ENCODE measurements at regions not wholly inside any gene's neighbourhood (a gene's known extent, or its start where the extent isn't known, plus 50 kb on each side); places are given as distances from the start of the nearest gene placed in this dataset.

DNA sequence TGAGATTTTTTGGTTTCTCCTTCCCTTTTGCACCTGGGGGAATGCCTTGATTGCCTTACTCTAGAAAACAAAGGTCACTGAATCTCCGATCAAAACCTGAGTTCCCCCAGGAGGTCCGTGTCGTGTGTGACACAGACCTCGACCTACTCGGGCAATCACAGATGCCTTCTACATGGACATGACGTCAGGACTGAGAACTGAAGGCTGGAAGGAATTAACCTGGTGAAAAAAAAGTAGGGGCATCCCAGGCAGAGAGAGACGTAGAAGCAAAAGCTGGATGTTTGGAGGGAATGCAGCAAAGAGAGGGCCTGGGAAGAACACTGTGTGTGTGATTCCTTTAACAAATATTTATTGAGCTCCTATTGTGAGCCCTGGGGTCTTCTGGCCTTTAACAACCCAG, 178.0 kb downstream of the PRDM2 start:
- DNase-seq = no peak

DNA sequence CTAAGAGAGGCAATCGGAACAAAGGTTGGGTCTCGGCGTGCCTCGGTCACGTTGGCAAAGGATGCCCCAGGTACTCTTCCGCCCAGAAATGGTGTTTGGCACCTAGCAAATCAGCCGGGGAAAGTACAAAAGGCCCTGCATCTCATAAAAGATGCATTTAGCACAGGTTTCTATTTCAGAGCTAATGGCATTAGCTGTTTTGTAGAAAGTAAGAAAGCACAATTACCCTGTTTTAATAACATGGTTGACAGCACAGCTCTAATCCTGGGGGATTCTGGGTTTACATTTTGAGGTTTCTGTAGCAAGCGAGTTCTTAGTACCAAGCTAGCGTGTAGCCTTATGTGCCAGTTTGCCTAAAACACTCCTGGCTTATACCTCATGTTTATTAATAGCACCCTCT, 178.5 kb downstream of the PRDM2 start:
- DNase-seq = no peak

DNA sequence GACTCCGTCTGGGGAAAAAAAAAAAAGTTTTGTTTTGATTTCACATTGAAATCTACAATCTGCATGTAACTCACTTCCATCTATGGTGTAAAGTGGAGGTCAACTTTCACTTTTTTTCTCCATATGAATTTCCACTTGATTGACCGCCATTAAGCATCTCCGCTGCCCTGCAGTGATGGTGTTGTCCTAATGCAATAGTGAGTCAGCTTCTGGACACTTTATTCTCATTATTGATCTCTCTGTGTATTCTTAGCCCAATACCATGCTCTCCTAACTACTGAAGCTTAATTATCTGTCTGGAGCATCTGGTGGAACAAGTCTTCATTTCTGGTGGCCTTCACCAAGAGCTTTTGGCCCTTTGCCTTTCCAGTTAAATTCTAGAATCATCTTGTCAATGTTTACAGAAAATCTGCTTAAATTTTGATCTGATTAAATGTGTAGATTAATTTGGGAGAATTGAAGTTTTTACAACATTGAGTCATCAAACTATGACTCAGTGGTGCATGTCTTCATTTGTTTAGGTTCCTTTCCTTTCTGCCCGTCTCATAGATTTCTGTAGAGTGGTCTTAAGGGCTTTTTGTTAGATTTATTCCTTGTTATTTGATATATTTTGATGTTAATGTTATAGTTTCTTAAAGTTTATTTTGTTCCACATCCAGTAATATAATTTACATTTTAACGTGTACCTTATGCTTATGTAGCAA, 181.5 kb downstream of the PRDM2 start:
- no peak for DNase-seq

DNA sequence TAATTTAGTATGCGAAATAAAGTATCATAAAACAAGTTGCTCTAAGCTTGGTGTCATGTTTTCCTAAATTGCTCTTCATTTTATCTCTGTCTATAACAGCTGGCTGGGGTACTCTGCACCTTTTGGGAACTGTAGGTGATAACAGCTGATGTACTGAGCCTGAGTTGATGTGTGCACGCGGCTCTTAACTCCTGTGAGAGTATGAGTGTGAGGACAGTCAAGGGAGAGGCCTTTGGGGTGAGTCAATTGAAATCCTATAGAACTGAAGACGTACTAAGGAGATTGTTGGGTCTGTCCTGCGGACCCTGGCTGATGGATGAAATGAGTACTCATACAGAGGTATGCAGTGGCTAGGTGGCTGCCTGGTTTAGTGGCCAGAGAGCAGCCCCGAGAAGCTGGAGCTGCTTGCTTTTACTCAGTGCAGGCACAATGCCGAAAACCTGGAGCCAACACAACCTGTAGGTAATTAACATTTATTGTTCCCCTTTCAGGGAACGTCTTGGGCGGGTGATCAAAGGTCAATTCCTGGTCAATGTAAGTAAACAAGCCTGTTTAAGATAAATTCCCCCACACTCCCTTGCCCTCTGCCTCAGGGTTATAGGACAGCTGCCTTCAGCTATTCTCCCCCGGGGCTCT, 188.5 kb downstream of the PRDM2 start:
- DNase-seq = no peak

DNA sequence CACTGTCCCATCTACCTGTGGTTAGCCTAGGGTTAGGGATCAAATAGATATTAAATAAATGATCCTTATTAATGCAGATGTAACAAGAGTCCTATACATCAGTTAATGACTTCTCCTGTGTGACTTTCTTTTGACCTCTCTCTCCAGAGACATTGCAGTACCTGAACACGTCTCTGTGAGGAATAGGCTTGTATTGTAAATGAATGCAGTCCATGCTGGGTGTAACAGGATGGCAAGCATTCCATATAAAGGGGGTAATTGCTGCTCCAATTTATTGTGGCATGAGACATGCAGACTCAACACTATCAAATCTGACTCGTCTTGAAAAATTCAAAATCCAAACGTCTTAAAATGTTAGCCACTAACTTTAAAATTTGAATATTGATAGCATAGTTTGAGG, 189.5 kb downstream of the PRDM2 start:
- no peak for DNase-seq

DNA sequence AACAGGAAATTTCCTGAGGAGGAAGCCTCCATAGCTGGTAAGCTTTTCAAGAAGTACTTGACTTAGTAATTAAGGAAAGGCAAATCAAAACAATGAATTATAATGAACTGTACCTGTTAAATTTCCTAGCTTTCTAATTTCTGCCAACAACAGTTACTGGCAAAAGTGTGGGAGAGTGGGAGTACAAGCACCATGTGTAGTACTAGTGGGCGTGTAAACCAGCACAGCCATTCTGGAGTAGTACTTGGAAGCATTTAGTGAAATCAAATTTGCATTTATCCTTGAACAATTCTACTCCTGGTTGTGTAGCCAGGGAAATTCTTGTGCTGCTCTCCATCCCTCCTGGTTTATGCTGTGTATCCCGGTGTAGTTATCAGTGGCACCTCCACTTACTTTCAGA, 190.8 kb downstream of the PRDM2 start:
- no peak for DNase-seq

DNA sequence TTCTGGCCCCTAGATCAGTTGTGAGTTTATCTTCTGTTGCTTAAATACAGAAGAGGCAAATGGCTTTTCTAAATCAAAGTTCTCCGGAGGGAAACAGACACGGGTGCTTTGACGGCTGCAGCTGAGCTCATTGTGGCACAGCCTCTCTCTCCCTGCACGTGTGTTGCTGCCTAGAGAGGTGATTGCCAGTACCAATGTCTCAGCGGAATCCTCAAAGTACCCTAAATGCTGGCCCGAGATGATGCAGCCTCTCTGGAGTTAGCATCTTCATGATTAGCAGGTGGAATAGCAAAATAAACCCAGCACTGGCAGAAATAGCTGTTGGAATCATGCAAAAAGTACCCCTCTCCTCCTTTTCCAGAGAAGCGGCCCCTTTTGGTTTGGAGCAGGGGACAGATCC, 192.2 kb downstream of the PRDM2 start:
- DNase-seq = no peak

DNA sequence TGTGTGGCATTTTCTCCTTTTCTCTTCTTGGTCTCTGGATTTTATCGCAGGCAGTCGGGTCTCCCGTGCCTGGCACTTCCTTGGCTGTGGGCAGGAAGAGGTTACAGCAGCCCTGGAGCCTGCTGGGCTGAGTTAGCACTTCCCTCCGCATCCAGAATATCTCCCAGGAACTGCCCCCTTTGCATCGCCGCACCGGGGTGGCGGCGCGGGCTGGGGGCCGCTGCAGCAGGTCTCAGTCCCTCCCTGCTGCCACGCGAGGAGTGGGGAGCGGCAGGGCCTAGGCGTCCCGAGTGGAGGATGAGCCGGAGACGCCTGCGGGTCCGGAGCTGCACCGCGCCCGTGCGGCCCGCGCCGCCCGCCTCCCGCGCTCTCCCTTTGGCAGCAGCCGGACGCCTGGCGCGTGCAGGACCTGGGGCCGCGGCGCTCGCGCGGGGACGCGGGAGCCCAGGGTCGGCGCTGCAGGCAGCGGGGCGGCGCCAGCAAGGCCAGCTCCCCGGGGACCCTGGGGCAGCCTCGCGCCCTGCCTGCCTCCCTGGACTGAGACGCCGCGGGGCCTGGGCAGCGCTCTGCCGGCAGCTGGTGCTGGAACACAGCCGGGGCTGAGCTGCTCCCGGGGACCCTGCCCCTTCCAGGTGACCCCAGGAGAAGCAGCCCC, 192.8 kb downstream of the PRDM2 start:
- DNase-seq = no peak

DNA sequence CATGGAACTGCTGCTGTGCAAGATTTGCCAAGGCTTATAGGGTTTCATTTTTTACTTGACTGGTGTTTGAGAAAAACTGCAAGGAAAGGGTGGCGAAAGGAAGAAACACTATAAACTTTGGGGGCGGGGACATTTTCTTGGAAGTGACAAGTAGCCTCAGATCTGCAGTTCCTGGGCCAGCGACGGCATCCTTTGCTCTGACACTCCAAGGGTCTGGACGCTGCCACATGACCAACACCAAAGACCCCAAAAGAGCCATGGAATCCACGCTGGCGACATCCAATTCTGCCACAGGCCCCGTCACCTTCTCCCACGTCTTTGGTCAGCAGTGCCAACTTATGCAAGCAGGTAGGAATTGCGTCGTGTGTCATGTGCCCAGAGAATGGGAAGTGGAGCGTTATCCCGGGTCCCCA, 193.4 kb downstream of the PRDM2 start:
- no peak for DNase-seq

DNA sequence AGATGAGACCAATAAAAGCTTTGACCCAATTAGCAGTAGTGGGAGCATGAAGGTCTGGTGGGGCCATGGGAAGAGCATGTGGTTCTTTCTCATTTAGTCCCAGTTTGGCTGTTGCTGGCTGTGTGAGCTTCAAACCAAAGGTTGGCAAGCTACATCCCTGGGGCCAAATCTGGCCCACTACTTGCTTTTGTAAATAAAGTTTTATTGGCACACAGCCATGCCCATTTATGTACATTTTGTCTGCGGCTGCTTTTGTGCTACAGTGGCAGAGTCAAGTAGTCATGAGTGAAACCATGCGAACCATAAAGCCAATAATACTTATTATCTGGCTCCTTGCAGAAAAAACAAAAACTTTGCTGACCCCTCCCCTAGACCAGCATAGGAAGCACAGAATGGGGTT, 196.9 kb downstream of the PRDM2 start:
- no peak for DNase-seq

DNA sequence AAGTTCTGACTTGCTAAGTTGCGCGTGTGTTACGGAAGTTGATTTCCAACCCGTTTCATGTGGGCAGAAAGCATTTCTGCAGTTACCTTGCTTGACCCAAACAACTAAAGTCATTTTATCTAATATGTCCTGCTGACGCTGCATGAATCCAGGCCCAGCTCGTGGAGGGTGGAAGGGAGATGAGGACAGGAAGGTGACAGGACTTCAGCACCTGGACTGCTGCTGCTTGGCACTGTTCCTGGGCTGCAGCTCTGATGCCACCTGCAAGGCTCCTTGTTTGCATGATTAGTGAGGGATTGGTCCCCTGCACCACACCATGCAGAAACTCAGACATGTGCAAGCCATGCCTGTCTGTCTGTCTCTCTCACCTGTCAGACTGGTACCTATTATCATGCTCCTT, 198.4 kb downstream of the PRDM2 start:
- no peak for DNase-seq

DNA sequence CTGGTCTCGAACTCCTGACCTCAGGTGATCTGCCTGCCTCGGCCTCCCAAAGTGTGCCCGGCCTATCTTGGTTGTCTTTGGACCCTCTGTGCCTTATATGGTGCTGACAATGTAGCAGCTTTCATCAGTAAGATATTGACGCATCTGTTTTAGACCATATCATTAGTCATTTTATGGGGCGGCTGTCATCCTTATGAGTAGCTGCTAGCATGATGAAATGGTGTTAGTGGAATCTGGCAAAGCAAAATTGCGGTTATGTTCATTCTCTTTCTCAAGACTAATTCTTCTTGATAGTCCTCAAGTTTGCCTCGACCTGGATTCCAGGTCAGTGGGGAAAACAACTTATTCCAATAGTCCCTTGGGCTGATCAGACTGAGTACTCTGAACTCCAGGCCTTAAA, 199.9 kb downstream of the PRDM2 start:
- no peak for DNase-seq

DNA sequence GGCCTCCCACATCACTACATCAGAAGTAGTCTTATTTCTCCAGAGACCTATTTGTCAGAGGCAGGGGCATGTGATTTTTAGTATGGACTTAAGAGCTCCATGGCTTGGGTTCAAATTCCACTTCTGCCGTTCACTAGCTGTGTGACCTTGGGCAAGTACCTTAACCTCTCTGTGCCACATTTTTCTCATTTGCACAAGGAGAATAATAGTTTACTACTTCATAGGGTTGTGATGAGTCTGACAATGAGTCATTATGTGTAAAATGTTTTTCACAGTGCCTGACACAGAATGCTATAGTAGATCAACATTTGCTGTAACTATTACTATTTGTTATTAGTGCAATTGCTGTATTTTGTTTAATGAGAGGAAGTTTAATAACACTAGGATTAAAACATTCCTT, 200.6 kb downstream of the PRDM2 start:
- DNase-seq = no peak

DNA sequence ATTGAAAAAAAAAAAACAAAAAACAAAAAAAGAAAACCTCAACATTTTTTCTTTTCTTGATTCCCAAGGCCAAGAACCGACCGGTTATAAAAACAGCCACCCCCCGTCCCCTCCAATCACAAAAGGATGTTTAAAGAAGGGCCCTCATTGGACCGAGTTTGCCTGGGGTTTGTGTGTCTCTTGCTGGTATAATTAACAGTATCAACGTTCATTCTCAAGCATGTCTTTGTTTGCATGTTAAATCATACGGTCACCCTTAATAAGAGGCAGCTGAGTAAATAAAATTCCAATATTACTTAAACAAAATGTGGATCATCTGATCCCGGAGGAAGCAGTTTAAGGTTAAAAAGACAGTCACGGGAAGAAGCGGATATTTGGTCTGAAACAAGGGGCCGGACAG, 201.1 kb downstream of the PRDM2 start:
- DNase-seq = peak in 1 of 2 experiments; percentile 46

DNA sequence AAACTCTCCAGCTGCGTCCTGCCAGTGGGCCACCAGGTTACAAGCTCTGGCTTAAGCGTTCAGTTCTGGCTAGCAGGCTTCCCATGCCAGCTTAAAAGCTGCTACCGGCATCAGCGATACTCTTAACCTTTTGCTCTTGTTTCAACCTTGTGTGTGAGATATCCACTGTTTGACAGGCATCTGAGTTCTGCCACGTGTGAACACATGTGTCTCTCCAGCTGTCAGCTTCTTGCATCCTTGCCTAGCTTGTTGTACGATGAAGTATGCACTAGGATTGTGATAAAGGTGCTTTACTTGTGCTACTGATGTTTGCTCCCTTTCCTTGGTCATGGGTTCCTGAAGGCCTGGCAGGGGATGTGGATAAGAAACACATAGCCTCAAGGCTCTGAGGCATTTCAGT, 201.6 kb downstream of the PRDM2 start:
- DNase-seq = no peak

DNA sequence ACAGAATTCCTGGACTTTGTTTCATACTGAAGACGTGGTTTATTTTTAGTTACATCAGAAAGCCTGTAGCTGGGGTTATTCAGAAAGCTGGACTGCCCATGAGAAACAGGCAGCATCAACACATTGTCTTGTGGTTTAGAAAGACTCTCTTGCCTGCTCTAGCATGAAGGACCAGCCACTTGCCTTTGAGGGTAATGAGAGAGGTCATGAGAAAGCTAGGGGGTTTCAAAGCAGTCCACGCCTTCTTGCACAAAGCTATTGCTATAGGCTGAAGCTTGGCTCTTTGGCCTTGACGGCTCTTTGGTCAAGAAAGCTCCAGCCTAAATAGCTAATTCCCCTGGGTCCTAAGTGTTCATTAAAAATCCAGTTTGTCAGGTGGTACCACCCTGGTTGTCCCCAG, 208.1 kb downstream of the PRDM2 start:
- DNase-seq = no peak

DNA sequence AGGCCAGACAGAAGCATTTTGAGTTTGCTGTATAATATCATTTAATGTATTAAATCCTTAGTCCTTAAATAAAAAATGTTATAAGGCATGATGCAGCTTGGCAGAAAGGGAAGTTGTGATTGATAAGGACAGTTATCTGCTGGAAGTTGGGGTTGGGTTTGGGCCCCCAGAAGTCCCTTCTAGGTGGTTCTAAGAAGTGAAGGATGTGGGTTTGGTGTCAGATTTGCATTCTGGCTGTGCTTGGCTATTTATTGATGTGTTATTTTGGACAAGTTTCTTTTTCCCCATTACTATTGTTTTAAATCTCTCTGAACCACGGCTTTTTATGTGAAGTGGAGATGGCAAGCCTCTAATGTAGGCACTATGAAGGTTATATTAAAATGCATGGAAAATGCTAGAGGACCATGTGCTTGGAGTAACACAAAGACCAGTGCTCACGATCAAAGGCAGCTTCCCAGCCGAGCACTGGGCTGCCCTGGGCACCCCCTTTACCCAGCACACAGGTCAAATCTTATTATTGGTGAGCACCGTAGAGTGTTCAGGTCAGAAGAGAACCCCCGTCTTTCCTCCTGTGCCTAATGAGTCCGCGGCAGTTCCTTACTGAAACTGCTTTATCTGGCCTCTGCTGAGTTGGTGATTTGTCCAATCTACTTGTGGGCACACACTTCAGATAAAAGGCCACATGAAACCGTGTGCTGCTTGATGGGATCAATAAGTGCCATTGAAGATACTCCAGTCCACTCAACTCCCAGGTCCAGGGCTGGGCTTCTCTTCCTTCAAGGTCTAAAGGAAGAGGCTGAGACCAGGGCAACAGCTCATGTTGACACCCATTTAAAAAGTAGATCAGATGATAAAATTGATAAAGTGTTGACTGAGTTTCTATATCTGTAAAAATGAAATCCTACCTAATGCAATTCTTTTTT, 212.0 kb downstream of the PRDM2 start:
- no peak for DNase-seq

DNA sequence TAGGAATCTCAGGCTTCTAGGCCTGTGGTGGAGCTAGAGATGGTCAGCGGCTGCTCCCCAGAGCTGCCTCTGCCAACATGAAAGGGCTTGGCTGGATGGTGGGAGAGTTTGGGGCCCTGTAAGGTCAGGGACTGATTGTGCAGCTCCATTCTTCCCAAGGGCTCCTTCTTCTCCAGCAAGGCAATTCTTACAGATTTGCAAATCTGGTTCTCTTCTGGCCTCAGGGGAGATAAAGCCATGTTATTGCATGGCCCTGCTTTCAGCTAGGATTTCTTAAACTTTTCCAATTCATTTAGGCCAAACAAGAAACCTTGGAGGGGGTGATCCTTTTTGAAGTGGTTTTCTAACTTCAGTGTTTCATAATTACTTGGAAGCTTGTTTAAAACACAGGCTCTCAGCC, 213.4 kb downstream of the PRDM2 start:
- no peak for DNase-seq

DNA sequence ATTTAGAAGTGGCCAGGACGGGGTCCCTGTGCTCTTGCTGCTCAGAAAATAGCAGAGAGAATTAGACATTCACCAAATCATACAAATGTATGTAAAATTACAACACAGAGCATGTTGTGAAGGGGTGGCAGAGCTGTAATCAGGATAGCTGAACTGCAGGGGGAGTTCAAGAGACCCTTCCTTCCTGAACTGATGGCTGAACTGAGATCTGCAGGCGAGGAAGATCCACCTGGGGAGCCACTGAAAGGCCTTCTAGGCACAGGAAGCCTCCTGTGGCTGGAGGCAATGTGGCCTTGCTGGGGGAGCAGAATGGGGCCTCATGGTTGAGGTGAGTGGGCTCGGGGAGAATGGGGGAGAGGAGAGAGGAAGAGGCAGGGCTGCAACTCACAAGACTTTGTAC, 216.5 kb downstream of the PRDM2 start:
- DNase-seq = no peak

DNA sequence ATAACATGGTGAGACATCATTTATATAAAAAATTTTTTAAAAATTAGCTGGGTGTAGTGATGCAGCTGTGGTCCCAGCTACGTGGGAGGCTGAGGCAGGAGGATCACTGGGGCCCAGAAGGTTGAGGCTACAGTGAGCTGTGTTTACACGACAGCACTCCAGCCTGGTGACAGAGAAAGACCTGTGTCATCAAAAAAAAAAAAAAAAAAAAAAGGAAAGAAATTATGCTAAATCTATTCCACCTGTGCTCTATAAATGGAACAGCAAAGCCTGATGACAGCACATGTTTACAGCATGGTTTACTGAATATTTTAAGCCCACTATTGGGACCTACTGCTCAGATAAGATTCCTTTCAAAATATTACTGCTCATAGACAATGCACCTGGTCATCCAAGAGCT, 217.6 kb downstream of the PRDM2 start:
- no peak for DNase-seq

DNA sequence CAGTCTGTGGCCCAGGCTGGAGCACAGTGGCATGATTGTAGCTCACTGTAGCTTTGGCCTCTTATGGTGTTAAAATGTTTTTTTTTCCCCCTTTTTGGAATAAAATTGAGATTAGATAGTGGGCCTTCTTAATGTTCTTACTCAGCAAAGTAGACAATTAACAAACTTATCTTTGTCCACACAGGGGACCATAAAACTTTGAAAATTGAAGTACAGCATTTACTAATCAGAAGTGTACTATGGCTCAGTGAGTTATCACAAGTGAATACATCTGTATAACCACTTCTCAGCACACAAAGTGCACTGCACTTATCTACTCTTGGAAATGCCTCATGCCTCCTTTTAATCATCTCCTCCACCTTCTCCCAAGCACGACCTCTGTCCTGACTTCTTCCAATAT, 218.9 kb downstream of the PRDM2 start:
- no peak for DNase-seq

DNA sequence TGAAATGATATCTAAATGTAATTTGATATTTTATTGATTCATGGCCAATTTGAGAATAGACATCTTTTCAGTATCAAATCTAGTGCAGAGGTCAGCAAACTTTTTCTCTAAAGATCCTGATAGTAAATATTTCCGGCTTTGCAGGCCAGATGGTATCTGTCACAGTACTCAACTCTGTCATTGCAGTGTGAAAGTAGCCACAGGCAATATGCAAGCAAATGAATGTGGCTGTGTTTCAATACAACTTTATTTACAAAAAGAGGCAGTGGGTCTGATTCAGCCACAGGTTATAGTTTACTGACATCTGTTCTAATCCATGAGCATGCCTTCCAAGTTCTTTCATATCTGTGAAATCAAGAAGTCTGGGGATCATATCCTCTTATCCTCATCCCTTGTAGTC, 221.2 kb downstream of the PRDM2 start:
- no peak for DNase-seq

DNA sequence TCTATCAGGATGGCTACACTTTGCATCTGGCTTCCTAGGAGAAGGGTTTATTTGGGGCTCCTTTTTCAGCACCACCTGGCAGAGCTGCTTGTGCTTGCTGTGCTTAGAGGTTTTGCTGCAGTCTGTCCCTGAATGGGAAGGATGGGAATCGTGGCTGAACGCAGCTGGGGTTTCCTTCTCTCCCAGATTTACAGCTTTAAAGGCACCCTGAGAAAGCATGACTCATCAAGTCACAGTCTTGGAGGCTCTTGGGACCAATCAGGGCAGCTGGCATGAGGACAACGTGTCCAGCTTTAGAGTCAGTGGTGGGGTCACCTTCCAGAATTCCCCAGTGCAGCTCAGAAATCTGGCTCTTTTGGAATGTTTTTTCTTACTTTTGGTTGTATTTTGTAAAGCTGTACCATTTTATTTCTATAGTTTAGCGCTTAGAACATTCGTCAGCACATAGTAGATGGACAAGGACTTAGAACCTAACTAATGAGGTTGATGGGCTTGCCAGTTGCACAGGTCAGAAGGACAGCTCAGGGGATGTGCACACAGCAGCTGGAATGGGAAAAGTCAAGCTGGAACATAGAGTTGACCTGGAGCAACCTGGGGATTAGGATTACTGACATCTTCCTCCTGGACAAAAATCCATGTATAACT, 222.6 kb downstream of the PRDM2 start:
- no peak for DNase-seq
